ENCODE measurements at regions not wholly inside any gene's neighbourhood (a gene's known extent, or its start where the extent isn't known, plus 50 kb on each side); places are given as distances from the start of the nearest gene placed in this dataset.
A peak's percentile ranks its signal among the peaks of the same experiment; 100 is the strongest.

DNA sequence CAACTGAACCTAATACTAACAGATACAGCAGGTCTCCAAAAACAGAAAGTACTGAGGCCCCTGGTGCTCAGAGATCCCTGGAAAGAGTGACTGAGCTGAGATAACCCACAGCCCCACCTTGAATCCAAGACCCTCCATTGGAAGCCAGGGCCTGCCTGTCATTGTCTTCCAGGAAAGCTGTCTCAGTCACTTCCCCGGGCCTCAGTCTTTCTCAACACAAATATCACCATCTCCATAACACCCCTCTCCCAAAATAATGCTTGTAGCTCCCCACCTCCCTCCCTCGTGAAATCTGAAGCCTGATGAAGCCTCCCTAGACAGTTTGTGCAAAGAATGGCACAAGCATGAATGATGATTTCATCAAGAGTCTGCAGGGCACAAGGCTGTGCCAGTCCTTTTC, 138.2 kb upstream of the LRFN2 start:
- Histone ChIP-seq H3K27ac (no peak overlapping the region), H3K4me3 (ENCODE audit: low read depth, low read length) (no peak overlapping the region), H3K27me3 (replicated peaks) (no peaks in the 10 kb centered on the region), H3K36me3 (replicated peaks) (no peaks in the 10 kb centered on the region)
- TF ChIP-seq, protein P1, sequence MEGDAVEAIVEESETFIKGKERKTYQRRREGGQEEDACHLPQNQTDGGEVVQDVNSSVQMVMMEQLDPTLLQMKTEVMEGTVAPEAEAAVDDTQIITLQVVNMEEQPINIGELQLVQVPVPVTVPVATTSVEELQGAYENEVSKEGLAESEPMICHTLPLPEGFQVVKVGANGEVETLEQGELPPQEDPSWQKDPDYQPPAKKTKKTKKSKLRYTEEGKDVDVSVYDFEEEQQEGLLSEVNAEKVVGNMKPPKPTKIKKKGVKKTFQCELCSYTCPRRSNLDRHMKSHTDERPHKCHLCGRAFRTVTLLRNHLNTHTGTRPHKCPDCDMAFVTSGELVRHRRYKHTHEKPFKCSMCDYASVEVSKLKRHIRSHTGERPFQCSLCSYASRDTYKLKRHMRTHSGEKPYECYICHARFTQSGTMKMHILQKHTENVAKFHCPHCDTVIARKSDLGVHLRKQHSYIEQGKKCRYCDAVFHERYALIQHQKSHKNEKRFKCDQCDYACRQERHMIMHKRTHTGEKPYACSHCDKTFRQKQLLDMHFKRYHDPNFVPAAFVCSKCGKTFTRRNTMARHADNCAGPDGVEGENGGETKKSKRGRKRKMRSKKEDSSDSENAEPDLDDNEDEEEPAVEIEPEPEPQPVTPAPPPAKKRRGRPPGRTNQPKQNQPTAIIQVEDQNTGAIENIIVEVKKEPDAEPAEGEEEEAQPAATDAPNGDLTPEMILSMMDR (IDR thresholded peaks at IDR 0.05; ENCODE audit: low read depth, low read length, missing control alignments): no peak
- no peak for DNase-seq
- in situ Hi-C loops (cut with HindIII; ENCODE audit: low pct_ligation_motif_present, low sequenced_read_pairs): no loop called here

DNA sequence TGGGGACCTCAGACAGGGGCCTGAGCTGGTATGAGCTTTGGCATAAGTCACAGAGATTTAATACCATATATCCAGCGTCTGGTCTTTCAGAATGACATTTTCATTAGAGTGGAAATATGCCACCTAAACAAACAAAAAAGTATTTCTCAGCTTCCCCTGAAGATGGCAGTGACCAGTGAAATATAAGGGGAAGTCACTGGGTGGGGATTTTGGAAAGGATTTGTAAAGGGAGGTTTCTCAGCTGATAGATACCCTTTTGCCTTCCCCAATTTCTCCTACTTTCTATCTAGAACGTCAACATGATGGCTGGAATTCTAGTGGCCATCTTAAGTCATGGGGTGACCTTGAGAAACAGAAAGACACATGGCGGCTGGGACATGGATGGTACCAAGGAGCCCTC, 137.7 kb upstream of the LRFN2 start:
- in situ Hi-C loops (cut with HindIII; ENCODE audit: low pct_ligation_motif_present, low sequenced_read_pairs): no loop called here
- no peak overlapping the region for H3K27ac ChIP-seq
- TF ChIP-seq, protein P1 (IDR thresholded peaks at IDR 0.05; ENCODE audit: low read depth, low read length, missing control alignments): no peak
- H3K36me3 ChIP-seq (replicated peaks): no peaks in the 10 kb centered on the region
- H3K4me3 ChIP-seq (ENCODE audit: low read depth, low read length): no peak overlapping the region
- DNase-seq: no peak
- H3K27me3 ChIP-seq (replicated peaks): no peaks in the 10 kb centered on the region

DNA sequence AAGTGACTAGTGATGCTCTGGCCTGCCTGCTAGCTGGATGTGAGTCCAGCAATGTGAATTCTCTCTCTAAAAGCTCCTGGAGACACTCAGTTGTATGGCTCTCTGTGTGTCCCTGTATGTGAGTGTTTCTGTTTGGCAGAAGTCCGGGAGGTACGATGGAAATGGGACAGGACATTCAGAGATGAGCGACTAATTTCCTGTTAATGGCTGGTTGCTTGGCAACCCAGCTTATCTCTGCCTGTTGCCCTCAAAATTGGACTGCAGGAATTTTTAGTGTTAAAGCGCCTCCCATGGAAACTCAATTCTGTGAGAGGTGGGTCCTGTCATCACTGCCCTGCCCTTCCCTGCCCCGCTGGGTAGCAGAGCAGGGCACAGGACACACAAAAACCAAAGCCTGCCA, 136.8 kb upstream of the LRFN2 start:
- H3K27me3 ChIP-seq (replicated peaks): no peaks in the 10 kb centered on the region
- TF ChIP-seq, protein P1 (IDR thresholded peaks at IDR 0.05; ENCODE audit: low read depth, low read length, missing control alignments): no peak
- peak; percentile 37 for DNase-seq
- in situ Hi-C loops (cut with HindIII; ENCODE audit: low pct_ligation_motif_present, low sequenced_read_pairs): no loop called here
- no peak overlapping the region for H3K27ac ChIP-seq
- H3K36me3 ChIP-seq (replicated peaks): no peaks in the 10 kb centered on the region
- H3K4me3 ChIP-seq (ENCODE audit: low read depth, low read length): no peak overlapping the region

DNA sequence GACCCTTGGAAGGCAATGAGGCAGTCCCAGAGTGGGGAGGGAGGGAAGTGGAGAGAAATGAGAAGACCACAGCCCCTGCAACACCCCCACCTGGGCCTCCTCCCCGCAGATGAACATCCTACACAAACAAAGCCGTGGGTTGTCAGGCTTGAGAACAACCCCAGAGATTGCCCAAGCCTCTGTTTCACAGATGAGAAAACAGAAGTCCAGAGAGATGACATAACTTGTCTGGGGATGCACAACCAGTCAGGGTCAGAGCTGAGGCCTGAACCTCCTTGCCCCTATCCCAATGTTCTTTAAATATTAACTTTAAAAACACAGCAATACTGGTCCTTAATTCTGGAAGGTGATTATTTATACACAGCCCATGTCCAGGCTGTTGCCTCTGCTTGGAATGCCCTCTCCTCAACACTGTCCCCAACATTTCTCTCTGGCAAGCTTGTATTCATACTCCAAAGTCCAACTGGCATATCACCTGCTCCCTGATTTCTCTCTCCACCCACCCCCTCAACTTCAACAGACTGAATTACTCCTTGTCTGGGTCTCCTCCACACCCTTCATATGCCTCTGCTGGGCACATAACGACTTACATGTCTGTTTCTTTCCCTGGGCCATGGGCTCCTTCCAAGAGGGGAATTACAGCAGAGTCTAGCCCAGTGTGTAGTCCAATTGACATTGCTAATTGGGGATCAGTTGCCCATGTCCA, 135.5 kb upstream of the LRFN2 start:
- H3K27me3 ChIP-seq (replicated peaks): no peaks in the 10 kb centered on the region
- no peaks in the 10 kb centered on the region for H3K36me3 ChIP-seq (replicated peaks)
- no peak overlapping the region for H3K4me3 ChIP-seq (ENCODE audit: low read depth, low read length)
- peak; percentile 68 for DNase-seq
- H3K27ac ChIP-seq: peak overlapping the region; percentile 21
- in situ Hi-C loops (cut with HindIII; ENCODE audit: low pct_ligation_motif_present, low sequenced_read_pairs): no loop called here
- TF ChIP-seq, protein P1 (IDR thresholded peaks at IDR 0.05; ENCODE audit: low read depth, low read length, missing control alignments): no peak

DNA sequence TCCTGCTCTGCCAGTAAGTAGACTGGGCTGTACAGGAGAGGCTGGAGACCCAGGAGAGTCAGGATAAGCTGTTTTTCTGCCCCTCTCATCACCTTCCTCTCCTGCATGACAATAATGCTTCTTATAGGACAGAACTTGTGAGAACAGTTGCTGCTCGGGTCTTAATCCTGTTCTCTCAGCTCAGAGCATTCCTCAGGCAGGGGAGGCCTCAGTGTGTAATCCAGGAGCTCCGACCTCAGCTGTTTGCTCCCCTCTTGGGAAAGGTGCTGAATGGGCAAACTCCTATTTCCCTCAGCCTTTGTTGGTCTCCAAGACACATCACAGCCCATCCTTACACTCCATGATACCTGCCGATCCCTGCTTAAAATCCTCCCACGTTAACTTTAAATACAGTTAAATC, 134.9 kb upstream of the LRFN2 start:
- no peak overlapping the region for H3K4me3 ChIP-seq (ENCODE audit: low read depth, low read length)
- H3K36me3 ChIP-seq (replicated peaks): no peaks in the 10 kb centered on the region
- no peaks in the 10 kb centered on the region for H3K27me3 ChIP-seq (replicated peaks)
- in situ Hi-C loops (cut with HindIII; ENCODE audit: low pct_ligation_motif_present, low sequenced_read_pairs): no loop called here
- peak overlapping the region; percentile 21 for H3K27ac ChIP-seq
- TF ChIP-seq, protein P1 (IDR thresholded peaks at IDR 0.05; ENCODE audit: low read depth, low read length, missing control alignments): no peak
- DNase-seq: peak; percentile 35

All from brain microvascular endothelial cell (primary cell).